ENCODE measurements at regions not wholly inside any gene's neighbourhood (a gene's known extent, or its start where the extent isn't known, plus 50 kb on each side); places are given as distances from the start of the nearest gene placed in this dataset.
"Not testable (repeated sequence)": the region's sequence is repeated elsewhere in the genome, so short reads cannot be mapped to it uniquely, and the experiment has no call there.

DNA sequence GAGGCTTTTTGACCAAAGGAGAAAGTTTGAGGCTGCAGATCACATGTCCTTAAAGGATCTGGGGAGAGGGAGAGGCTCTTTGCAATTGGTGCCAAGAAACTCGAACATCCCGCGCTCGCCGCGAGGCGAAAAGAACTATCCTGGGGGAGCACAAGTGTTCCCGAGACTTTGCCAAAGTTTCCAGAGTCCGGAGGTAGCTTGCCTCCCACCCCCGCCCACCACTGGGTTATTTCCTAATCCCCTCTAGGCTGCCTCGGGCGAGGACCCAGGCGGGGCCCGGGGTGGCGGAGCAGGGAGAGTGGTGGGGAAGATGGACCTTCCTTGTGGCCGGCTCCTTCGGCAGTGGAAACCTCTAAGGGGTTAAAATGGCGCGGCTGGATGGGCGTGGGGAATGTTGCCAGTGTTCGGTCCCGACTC is 114.5 kb downstream of the KCNRG start:
- no peak for DNase-seq (ENCODE audit: low read depth in 1 of 2, low spot score in 1 of 2)

DNA sequence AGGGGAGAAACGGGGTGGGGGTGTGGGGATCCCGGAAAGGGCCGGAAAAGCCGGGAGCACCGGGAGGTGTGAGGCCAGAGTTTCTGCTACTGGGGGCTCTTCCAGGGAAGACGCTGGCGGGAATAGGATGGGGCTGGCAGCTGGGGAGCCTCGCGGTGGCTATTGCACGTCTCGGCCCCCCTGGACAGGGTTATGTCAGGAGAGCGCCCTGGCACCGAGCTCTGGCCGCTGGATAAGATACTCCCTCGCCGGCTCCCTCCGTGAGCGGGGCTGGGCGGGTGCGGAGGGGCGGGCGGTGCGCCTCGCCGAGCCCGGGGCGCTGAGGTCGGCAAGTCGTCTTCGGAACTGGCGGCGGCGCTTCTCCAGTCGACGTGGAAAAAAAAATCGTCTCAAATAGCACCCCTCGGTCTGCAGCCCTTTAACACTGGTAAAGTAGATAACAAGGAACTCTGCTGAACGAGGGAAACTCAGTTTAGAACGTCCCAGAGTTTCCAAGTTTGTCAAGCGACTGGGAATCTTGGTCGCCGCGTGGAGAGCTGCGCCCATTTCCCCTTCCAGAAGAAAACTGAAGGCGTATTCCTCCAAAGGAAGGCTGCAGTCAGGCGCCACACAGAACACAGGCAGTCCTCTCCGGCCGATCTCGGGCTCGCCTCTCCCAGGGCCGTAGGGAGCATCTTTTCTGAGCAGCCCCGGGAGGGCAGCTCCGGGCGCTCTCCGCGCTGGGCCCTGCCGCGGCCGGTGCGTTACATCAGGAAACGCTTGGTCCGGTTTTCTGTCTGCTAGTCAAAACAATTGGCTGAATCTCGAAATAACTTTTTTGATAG is 115.1 kb downstream of the KCNRG start:
- no peak for DNase-seq (ENCODE audit: low read depth in 1 of 2, low spot score in 1 of 2)

DNA sequence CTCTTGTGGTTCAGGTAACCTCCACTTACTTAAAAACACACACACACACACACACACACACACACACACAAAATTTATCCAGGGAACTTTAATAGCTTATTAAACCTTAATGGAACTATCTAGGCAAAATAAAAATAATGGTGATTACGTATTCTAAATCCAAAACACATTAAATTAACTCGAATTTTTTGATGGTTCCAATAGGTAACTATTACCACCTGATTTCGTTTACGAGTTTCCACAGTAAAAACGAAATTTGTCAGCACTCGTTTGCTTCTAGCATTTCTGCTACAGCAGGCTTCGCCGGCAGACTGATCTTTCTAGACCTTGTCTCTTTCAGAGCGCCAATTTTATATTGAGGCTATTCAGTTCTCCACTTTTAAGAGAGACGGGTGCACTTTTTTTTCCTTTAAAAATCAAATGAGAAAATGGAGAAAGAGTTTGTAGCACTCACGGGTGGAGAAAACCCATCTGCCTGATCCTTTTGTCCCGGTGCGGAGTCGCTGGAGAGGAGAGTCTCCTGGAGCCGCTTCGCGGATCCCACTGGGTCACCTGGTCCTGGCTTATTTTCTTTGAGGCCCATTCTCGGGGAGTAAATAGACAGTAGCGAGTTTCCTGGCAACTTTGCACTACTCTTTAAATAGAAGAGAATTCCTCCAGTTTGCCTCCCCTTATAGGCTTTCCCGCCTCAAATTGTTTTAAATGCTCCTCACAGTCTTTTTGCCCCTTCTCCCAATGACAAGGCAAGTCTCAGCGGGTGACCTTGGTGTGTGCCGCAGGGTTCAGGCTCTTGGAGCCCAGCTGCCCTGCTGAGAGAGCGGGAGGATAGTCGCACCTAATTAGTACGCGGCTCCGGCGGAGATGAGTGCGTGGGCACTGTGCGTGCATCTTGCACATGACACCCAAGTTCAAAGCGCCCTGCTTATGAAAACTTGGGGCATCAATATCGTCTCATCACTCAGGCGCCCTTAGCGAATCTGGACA is 117.0 kb downstream of the KCNRG start:
- DNase-seq (ENCODE audit: low read depth in 1 of 2, low spot score in 1 of 2): no peak

DNA sequence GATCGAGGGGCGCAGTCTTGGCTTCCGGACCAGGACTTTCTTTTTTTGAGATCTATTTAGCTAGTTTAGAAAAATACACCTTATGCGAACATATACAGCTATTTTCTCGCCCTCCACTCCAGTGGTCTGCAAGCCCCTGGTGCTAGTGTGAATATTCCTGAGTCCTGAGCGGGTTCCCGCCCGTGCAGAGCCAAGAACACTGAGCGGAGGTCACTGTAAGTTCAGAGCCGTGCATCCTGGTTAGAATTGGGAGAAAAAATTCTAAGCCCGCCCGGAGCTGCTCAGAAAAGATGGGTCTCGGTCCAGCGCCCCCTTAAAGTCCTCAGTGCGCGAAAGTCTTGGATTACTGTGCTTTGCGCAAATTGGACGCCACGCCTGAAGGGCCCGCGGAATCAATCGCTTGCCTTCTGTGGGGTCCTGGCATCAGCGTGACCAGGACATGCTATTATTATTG is 117.7 kb downstream of the KCNRG start:
- no peak for DNase-seq (ENCODE audit: low read depth in 1 of 2, low spot score in 1 of 2)

DNA sequence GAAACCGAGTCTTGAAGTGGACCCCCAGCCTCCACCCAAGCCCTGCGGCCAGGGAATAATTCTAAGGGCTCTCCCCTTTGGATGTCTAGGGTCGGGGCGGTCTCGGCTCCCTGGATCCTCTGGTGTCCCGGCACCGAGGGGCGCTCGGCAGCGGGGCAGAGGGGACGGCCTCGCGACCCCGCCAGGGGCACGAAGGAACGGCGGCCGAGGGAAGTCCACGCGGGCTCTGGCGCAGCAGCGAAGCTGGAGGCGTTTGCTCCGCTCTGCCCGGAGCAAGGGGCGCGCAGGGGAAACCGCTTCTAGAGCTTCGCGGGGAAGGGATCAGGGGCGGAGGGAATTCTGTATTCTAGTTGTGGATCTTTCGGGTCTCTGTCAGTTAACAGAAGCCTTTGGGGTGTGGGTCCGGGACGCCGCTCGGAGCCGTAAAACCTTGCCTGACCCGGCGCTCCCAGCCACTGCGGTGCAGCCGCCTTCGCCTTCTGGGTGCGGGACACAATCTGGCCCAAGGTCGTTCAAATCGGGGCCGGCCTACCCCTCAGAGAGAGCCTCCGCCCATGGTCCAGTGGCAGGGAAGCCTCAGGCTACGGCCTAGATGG is 118.2 kb downstream of the KCNRG start:
- DNase-seq (ENCODE audit: low read depth in 1 of 2, low spot score in 1 of 2): no peak

DNA sequence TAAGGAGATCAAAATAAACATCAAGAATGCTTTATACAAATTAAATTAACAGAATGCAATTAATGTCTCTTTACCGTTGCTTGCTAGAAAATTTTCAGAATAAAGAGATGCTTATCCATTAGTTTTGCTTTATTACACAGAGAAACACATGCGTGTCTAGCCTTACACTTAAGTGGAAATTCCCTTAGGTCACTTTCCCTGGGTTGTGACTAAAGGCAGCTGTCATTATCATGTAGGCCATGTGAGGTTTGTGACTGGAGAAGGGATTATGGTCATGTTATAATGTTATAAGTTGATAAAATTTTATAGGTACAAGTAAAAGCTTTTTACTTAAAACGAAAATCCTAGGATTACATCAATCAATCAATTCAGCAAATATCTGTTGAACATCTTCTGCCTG is 121.0 kb downstream of the KCNRG start:
- no peak for DNase-seq (ENCODE audit: low read depth in 1 of 2, low spot score in 1 of 2)

DNA sequence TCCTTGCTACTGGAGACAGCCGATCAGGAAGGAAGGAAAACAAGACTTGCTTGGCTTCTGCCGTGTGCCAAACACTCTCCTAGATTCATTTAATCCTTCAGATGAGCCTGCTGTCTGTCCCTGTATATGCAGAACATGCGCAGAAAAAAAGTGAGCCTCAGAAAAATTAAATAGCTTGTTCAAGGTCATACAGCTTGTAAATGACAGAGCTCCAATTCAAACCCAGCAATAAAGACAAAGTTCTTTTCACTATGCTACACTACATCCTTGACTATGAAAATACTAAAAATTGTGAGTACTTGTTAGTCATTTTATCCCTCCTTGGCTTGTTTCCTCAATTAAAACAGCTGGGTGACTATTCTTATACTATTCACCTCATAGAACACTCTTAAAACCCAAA is 121.4 kb downstream of the KCNRG start:
- DNase-seq (ENCODE audit: low read depth in 1 of 2, low spot score in 1 of 2): no peak

DNA sequence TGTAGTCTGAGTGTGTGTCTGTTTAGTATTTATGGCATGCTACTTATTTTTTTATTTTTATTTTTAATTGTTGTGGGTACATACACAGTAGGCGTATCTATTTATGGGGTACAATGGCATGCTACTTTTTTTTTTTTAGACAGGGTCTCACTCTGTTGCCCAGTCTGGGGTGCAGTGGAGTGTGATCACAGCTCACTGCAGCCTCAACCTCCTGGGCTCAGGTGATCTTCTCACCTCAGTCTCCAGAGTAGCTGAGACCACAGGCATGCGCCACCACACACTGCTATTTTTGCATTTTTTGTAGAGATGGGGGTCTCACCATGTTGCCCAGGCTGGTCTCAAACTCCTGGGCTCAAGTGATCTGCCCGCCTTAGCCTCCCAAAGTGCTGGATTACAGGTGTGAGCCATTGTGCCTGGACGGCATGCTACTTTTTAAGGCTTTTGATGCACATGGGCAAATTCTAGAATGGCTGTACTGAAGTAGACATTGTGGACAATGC is 124.2 kb downstream of the KCNRG start:
- DNase-seq (ENCODE audit: low read depth in 1 of 2, low spot score in 1 of 2): not testable (repeated sequence)

DNA sequence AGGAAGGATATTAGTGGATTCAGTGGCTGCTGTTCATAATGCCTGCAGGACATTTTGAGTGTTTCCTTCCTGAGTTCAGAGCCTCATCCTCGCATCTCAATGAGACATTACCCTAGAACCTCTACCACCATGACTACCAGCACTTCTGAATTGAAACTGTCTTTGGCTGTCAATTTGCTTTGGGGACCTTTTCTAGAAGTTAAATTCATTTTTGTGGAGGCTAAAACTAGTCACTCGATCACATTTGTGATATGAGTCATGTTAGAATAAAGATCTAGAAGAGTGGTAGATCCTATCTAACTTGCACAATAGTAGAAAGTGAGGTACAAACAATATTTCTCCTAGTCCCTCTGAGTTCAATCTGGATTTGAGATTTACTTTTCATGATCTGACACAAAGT is 124.9 kb downstream of the KCNRG start:
- DNase-seq (ENCODE audit: low read depth in 1 of 2, low spot score in 1 of 2): no peak

DNA sequence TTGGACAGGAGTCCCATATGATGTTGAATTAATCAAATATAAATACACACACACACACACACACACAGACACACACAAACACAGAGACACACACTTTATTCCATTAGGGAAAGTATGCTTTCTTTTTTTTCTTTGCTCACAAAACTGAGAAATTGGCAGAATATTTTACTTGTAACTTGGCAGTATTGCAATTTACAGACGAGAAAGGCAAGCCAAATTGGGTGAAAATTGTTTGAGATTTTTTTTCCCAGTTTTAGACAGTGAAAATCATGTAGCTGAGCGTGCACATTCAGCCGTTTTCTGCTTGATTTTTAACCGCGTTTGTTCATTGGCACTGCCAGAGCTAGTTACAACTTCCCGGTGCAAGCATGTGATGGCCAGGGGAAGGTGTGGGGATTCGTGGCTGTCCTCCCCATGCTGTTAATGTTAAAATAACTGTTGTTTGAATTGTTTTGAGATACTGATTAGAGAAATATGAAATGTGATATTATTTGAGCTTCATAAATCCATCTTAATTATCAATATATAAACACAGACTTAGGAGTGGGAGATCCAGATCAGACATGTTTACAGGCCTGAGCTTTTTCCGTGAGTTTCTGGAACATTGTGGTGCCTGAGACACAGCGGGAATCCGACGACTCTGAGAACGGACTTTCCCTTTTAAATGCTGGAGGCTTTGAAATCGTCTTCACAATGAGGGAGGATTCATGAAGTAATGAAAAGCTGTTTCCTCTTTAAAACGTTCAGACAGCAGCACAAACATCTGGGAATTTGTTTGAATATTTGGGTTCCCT is 125.5 kb downstream of the KCNRG start:
- DNase-seq (ENCODE audit: low read depth in 1 of 2, low spot score in 1 of 2): no peak

DNA sequence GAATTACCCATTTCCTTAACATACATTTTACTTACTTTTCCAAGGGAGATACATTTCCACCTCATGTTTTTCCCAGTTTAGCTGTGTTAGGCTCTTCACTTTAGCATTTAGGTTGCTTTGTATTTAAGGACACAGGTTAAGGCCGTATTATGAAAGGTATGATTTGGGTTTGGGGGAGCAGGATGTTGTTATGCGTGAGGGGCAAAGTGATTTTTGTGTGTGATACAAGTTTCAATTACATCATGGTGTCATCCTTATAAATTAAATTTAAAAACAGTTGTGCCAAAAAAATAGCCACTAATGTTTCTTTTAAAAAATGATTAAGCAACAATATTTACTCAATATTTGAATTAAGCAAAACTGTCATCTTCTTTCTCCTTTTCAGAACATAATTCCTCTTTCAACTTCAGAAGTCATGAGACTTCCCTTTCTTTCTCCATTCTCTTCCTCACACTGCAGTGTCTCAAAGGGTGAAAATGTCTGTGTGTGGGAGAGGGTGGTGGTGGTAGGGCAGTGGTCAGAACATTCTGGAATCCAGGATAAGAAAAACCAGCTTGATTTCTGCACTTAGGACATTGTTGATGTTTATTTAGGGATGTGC is 126.2 kb downstream of the KCNRG start:
- no peak for DNase-seq (ENCODE audit: low read depth in 1 of 2, low spot score in 1 of 2)

DNA sequence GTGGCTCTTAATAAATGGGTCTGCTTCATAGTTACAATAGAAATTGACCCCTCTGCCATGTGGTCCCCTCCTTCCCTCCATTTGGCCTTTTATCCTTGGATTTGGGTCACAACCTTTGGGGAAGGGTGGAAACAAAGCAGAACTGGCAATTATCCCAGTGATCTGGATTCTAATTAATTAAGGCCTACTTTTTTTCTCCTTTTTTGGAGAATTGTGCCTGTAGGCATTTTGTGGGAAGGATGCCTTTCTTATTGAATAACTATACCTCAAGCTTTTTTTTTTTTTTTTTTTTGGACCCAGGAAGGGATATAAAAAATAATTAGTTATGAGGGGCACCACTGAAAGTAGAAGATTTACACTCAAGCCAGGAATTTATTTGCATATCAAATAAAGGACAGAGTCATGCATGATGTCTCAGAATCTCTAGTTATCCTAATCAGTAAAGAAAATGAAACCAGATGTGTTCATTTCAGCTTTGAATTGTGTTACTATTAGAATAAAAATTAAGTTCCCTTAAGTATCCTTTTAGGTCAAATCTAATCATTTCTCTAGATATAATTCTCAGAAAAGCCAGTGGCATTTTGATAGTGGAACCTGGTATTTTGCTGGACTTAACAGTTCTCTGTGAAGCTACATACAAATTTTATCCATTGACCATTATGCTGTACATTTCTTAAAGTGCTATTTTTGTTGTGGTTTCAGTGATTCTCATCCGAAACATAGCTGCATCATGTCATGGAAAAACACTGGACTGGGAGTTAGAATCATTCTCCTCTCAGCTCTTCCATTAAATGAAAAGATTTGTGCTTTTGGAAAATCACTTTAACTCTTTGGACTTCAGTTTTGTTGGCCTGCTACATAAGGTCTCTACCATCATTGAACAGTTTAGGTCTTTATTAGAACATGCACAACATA is 129.3 kb downstream of the KCNRG start:
- DNase-seq (ENCODE audit: low read depth in 1 of 2, low spot score in 1 of 2): no peak

DNA sequence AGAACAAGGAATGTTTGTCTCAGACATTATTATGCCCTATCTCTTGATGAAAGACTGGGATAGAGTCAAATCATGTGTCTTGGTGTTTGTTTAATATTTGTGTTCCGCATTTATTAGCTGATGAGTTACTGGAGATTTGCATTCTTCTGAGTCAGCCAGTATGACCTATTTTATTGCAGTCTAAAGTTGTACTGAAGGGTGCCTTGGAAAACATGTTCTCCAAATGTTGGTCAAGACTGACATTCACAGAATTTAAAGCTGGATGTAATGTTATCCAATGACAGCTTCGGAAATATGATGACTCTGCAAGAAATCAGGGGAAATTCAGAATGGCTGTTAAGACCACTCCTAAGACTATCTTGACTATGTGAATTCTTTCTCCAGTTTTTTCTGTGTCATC is 134.0 kb downstream of the KCNRG start:
- no peak for DNase-seq (ENCODE audit: low read depth in 1 of 2, low spot score in 1 of 2)

DNA sequence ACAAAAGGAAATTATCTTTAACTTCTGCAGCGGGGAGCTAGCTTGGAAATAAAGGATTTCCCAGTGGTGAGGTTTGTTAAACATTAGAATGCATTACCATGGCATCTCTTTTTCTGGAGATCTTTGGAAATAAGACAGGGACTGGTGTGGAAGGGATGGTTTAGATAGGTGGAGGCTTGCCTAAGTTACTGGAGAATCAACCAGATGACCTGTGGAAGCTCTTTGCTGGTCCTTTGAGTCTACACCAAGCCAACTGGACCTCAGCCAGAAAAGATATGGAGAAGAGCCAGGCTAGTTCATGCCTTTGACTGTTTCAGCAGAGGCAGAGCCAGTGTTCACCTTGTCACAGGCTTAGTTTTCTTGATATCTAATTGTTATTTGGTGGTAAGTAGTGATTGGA is 134.7 kb downstream of the KCNRG start:
- no peak for DNase-seq (ENCODE audit: low read depth in 1 of 2, low spot score in 1 of 2)

DNA sequence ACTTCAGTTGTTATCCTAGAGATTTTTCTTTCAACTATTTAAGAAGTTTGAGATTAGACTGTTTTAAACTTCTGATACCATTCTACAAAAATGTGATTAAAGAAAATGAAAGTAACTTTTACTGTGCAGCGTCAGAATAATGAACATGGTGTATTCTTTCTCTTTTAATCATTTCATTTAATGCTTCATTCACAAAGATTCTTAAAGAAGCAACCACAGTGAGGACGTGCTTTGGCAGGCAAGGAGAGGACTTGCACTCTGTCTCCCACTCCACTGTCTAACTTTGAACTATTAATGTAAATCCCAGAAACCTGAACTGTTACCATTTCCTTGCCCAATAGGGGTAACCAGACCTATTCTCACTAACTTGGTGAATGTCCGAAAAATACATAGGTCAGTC is 137.0 kb downstream of the KCNRG start:
- DNase-seq (ENCODE audit: low read depth in 1 of 2, low spot score in 1 of 2): no peak

DNA sequence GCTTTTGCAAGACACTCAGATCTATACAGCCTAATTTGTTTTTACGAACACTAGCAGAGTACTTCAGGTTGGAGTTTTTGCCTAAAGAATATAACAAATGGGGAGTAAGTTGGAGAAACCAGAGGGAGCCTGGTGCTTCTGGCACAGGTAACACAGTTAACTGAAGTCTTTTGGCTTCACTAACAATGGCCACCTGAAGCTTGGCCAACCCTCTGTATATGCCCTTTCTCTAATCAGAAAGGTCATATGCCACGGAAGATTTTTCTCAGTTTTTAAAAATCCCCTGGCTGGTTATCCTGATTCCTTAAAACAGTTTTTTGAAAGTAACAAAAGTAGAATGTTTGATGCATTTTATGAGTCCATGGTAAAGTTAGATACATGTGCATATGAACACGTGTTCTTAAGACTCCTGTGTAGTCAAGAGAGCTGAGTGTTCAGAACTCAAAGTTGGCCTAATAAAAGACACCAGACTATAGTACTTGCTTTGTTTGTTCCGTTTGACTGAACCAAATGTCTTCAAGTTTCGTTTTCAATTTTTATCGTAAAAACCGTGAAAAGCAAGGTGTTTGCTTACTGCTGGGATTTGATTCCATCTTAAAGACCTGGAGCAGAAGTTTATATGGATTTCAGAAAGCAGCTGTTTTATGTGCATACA is 137.5 kb downstream of the KCNRG start:
- DNase-seq (ENCODE audit: low read depth in 1 of 2, low spot score in 1 of 2): no peak

DNA sequence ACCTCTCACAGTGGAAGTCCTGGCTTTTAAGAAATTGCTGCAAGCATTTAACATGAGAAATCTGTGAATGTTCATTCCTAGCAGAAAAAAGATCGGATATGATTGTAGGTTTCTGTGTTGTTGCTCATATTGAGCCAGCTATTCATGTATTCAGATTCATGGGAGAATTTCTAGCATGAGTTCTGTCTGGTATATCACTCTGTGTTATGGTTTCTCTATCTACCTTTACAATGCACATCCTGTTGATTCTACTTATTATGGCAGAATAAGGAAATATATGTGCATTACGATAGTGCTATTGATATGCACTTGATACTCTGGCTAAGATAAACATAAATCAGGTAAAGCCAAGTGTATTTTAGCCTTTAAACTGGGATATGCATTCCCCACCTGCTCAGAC is 138.2 kb downstream of the KCNRG start:
- DNase-seq (ENCODE audit: low read depth in 1 of 2, low spot score in 1 of 2): no peak

DNA sequence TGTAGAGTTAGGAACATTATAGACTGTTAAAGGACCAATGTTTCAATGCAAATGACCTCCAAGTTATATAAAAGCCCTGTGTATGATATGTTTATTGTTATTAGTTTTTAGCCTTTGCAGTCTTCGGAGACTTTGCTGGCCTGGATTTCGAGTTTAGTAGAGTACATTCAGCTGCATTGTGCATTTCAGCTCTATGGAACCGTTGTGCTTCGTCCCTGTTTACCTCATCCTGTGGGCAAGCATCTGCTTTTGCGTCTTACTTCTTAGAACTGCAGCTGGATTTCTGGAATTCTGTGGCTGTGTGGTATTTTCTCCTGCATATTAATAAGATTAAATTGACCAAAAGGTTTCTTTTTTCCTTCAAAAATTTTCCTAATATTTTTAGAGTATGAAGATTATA is 138.6 kb downstream of the KCNRG start:
- no peak for DNase-seq (ENCODE audit: low read depth in 1 of 2, low spot score in 1 of 2)

DNA sequence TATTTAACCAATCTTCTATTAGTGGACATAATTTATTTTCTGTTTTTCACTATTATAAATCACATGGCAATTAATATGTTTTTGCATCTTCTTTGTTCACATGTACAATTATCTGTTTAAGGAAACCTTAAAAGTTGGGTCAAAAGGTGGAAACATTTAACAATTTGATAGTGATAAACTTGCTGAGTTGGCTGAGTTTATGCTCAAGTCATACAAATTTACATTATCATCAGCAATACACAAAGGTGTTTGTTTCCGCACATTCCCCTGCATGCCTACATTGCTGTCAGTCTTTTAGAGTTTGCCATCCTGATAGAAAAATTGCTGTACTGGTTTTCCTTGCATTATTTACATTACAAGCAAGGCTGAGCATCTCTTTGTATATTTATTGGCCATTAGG is 139.5 kb downstream of the KCNRG start:
- DNase-seq (ENCODE audit: low read depth in 1 of 2, low spot score in 1 of 2): no peak
